Activated CD4-positive, alpha-beta T cell treated with anti-CD3 and anti-CD28 coated beads, Interleukin-2, amount 50 U/mL, for 48 hours (primary cell): ENCODE measurements at regions not wholly inside any gene's neighbourhood (a gene's known extent, or its start where the extent isn't known, plus 50 kb on each side); places are given as distances from the start of the nearest gene placed in this dataset.
"Not testable (repeated sequence)": the region's sequence is repeated elsewhere in the genome, so short reads cannot be mapped to it uniquely, and the experiment has no call there.

Source experiments
- DNase-seq, 2 experiments: peaks; one replicate each; pipeline ENCODE4 v3.0.0-alpha.2; 2020

DNA sequence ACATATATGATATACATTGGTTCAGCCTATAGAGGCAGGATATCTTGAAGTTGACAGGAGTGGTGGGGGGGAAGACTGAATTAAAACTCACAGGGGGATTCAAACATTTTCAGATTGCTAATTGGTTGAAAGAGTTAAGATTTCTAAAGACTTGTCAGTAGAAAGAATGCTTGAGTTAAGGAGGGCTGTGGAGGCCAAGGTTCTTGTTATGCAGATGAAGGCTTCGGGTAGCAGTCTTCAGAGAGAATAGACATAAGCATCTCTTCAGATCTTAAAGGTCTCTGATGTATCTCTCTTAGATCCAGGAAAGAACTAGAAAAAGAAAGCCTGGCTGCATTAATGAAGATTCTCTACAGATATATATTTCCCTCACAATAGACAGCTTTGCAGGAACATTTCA is 209.8 kb upstream of the SEMA3D start:
- DNase-seq: no peak

DNA sequence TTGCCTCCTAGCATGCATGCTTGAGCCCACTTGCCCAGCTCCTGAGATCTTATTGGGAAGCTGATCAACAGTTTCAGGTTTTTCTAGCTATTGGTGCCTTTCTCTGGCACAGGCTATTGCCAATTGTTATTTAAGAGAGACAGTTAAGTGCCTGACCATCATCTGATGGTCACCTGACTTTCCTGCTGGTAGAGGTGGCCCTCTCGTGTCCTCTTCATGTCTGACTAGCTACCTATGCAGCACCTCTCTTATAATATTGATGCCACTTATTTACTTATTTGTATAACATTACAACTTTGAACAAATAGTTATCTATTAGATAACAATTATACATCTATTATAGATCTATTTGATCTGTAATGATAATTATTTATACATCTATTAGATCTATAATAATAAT is 205.9 kb upstream of the SEMA3D start:
- DNase-seq: no peak

DNA sequence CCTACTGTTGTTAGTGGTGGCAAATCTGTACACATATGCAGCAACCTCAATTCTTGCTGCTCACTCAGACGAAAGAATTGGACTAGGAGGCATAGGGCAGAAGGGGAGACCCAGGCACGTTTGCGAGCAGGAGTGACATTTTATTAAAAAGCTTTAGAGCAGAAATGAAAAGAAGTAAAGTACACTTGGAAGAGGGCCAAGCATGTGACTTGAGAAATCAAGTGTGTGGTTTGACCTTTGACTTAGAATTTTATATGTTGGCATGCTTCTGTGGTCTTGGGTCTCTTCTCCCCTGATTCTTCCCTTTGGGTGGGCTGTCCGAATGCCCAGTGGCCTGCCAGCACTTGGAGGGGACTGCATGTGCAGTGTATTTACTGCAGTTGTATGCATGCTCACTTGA is 205.5 kb upstream of the SEMA3D start:
- no peak for DNase-seq

DNA sequence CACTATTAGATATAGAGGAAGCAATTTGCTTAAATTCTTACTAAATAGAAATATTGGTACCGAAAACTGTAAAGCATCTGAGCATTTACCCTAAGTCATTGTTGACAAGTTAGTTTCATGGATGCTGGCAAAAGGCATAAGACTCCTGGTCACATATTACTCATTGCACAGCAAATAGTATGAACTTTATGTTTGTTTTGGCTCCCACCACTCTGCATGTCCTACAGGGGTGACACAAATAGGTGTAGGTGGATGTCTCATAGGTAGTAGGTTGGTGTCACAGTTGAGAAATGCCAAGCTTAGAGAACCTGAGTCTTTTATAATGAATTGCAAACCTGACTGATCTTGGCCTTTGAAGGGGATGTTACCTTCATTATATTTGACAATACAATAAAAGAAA is 199.6 kb upstream of the SEMA3D start:
- no peak for DNase-seq

DNA sequence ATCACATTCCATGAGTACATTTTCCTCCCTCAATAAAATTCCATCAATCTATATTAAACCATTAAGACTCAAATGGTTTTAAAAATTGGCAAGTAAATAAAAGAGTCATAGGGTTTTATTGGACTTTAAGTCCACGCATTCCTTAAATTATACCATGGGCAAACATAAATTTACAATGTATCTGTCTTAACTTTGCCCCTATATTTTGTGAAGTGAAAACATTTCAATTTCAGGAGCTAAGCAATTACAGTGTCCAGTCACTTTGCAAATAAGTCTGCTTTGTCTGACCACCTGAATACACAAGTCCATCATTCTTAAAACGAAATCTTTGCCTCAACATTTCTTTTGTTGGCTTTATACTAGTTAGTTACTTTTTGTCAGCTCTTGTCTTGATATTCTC is 197.5 kb upstream of the SEMA3D start:
- no peak for DNase-seq

DNA sequence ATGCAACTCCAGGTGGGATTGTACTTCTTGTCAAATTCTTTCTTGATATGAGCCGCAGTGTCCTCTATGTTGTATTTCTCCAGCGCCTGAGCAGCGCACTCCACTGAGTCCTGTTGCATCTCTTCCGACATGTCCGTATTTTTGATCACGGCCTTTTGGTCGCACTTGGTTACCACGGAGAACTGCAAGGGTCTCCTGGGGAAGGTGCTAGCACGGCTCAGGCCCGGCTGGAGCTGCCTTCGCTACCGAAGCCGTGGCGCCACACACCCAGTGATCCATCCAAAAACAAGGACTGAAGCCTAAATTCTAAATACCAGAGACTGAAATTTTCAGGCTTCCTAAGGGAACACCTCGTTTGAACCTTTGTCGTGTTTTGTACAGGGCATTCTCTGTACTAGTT is 194.4 kb upstream of the SEMA3D start:
- DNase-seq: no peak

DNA sequence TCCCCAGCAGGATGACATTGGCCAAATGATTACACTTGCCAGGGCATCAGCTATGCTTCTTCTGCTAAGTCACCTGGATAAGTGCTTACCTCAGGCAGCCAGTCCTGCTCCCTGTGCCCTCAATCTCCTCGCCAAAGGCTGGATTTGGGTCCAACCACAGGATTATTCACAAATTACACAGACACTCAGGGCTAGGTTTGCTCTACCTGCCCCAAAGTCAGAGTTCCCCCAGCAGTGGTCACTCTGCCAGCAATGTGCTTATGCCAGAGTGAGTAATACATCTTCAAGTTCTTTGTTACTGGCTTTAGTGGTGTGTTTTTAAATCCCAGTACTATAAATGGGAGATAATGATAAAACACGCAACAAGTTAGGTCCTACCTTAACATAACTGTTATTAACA is 189.7 kb upstream of the SEMA3D start:
- no peak for DNase-seq

DNA sequence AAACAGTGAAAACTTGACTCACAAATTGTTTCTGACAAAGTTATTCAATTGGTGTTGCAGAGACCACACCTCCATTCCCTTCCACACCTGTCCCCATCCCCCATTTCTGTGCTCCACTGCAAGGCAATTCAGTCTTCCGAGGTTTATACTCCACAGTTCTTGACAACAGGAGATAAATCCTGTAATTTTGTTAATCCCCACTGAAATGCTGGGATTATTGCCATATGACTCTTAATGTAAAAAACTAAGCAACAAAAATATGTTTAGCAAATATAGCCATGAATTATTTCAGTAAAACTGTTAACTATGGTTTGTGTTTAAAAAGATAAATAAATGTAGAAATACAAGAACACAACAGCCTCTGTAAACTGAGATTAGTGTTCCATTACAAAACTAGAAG is 170.1 kb upstream of the SEMA3D start:
- no peak for DNase-seq

DNA sequence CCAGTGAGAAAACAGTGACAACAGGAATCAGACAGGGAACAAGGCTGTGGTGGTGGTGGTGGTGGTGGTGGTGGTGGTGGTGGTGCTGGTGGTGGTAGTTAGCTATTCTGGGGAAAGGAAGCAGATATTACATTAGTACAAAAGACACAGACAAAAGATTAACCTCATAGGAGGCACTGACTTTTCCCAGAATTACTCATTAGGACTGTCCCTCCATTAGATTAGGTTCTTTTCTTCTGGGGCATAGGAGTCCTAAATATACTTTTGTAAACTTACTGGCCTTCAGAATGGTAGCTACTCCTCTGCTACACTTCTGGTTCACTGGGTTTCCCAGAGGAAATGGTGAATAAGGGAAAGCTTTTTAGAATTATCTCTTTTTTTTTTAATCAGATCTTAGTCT is 156.6 kb upstream of the SEMA3D start:
- DNase-seq: no peak

DNA sequence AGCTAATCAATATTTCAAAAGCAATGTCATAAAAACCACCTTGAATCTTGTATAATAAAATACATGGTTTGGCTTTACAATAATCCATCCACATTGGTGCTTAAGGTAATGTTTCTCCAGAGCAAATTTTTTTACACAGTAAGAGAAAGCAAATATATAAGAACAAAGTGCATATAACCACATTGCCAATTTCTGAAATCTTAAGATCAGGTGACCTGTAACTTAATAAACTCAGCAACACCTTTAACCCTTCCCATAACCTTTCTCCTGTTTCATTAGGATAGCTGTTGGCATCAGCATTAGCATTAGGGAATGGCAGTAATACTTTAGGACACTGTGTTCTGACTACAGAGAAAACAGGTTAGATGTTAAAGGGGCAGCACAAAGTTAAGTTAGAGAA is 155.9 kb upstream of the SEMA3D start:
- no peak for DNase-seq

DNA sequence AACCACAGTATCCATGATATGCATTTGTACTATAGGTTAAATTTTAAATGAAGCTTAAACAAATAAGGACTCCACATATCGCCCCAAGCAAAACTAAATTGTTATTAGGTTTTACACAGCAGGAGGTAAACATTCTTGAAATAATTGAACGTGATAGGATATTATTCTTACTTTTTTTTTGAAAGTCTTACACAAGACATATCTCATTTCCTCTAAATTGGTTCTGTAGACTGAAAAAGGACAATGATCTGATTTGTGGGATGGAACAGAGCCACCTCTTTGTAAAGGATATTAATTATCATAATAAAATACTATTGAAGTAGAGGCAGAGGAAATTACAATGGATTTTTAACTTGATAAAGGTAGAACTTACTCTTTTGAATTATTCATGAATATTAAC is 155.1 kb upstream of the SEMA3D start:
- DNase-seq: no peak

DNA sequence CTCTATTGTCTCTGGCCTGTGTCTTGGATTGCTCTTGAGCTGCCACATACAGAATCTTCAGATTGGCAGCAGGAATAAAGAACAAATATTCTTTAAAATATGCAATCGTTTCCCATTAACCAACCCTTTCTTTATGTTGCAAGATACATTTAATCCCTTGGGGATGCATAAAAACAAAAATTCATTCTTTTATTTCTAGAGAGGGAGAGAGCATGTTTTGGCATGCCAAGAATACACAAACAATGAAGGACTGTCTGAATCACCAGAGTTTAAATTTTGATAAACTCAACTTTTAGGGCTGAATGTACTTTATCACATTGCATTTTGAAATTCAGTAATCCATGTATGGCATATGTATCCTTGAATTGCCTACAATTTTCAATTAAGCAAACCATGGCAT is 154.3 kb upstream of the SEMA3D start:
- DNase-seq: no peak

DNA sequence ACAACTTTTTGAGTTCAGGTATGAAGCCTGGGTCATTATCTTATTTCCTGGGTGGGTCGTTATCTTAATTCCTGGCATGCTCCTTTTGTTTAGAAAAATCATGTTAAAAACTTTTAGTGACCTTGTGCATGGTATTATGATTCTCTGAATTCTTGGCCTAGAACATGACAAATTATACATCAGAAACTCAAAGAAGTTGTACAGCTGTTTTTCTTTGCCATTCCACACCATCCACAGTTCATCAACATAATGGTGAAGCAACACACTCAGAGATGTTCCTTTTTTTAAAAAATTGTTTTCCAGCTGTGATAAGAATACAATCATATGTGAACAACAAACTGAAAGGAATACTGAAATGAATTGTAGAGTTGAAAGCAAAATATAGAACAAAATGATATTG is 149.2 kb upstream of the SEMA3D start:
- no peak for DNase-seq

DNA sequence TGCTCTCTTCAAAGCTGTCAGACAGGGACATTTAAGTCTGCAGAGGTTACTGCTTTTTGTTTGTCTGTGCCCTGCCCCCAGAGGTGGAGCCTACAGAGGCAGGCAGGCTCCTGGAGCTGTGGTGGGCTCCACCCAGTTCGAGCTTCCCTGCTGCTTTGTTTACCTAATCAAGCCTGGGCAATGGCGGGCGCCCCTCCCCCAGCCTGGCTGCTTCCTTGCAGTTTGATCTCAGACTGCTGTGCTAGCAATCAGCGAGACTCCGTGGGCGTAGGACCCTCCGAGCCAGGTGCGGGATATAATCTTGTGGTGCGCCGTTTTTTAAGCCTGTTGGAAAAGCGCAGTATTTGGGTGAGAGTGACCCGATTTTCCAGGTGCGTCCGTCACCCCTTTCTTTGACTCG is 148.3 kb upstream of the SEMA3D start:
- DNase-seq: not testable (repeated sequence)

DNA sequence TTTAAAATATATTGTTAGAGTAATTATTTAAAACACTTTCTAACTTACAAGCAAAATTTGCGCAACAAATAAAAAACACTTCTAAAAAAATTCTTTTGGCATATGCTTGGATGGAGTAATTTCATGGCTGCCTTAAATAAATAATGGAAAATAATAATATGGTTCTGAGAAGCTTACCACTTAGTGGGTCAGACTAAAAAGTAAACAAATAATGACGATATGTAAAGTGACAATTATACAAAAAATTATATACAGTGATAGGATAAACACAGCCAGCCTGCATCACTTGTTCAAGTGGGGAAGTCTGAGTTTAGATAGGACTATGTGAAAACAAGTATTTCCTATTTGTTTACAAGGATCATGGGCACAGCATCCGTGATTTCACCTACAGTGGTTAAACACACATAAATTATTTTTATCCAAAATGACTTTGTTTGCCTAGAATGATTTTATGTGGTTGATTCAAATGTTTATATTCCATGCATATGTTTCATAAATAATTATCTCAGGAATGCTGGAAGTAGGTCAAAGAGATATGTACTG is 141.7 kb upstream of the SEMA3D start:
- no peak for DNase-seq

DNA sequence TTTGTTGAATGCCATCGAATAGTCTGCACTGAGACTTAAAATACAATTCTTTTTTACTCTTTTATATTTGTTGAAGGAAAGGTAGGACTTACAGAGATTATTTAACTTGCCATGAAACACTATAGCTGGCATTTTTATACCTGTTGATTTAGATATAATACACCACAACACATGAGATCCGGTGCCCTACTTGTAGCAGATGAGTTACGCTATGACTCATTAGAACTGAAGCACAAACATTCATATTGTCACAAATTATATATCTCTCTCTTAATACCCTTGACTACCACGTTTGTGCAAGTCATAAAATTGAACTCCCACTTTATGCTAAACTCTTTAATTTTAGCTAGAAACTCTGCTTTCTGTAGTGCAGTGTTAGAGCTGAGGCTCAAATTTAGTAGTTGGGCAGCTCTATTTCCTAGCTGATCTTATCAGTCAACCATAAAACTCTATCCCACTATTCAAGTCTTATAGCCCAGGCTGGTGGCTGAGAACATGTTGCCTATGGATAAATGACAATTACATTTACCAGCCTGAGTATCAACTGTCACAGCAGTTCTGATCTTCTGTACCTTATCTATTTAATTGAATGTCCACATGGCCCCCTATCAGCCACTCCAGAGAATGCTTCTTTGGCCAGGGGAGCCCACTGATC is 137.4 kb upstream of the SEMA3D start:
- no peak for DNase-seq

DNA sequence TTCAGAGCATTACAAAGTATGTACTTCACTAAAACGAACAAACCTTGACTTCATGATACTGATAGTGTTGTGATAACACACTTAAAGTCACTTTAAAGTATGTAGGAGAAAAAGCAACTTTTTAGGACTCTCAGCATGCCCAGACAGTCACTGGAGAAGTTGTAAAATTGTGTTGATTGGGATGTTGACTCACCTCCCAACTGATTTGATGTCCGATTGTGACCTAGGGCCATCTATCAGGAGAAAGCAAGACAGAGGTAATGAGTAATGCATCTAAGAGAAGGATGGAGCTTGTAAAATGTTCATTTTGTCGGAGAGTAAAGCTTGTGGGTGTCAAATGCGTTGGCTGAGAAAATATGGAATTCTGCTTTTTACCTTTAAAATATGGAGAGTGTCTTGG is 135.4 kb upstream of the SEMA3D start:
- DNase-seq: no peak

DNA sequence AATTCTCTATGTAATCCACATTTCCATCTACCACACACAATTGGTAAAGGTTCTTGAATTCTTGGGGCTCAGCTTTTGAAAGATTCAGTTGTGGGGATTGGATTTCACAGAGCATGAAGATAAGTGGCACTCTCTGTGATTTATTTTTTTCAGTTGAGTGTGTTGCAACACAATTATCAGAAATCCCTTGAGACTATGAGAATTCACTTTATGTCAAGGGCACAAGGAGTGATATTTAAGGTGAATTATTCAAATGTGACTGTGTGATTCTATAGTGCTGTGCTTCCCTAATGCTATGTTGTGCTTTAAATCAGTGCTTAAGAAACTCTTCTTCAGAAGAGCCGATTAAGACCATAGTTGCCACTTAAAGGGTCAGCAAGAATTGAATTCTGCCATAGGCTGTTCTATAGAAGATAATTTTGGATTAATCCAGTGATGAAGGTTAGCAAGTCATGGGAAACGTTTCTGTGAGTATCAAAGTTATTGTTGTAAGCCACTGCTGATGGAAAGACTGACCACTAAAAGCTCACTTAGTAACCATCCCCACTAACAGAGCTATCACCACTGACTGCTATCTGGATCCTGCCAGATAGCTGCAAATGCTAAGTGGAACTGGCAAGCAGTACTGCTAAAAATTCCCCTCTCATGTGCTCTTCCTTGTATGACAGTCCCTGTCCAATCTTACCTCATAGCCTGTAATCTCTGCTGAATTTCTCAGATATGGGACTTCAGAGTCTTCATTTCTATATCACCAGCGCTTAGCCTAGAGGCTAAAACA is 134.0 kb upstream of the SEMA3D start:
- no peak for DNase-seq

DNA sequence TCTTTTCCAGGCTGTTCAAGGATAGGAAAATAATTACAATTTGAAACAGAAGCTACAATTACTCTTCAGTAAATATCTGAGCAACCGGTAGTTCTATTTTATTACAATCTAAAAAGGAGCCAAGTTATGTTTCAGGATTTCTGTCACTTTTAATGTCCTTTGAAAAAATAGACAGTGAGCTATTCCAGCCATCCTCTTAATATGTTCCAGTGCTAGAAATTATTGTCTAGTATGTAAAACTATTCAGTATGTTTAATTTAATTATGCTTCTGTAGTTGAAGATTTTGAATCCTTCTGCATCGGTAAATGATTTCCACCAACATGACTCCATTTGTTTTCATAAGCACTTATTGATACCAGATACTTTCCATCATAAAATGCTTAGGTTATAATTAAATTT is 129.6 kb upstream of the SEMA3D start:
- no peak for DNase-seq

DNA sequence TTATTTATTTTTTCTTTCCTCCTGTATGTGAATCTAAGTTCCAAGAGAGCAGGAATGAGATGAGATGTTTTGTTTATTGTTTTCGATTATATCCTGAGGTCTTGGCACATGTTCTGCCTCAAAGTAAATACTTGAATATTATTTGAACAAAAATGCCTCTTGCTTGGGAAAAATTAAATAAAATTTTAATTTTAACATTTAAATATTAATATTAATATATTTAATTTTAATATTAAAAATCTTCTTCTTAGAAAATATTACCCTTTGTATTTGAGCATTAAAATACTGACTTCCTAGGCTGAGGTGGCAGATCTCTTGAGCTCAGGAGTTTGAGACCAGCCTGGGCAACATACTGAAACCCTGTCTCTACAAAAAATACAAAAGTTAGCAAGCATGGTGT is 123.4 kb upstream of the SEMA3D start:
- DNase-seq: no peak

DNA sequence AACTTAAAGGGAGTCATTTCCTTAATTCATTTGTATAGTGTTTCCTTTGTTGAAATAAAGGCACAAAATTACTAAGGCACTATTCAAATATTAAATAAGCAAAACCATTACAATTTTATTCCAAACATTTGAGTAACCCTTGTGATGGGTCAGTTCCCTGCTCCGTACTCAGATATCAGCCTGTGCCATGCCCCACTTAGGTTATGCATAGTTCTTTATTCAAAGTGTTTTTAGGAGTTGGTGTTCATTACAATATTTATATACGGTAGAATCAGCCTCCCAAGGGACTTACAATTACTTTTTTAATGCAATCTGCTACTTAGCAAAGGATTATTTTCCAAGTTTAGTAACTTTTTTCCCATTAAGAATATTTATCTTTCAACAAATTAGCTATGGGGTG is 119.3 kb upstream of the SEMA3D start:
- no peak for DNase-seq

DNA sequence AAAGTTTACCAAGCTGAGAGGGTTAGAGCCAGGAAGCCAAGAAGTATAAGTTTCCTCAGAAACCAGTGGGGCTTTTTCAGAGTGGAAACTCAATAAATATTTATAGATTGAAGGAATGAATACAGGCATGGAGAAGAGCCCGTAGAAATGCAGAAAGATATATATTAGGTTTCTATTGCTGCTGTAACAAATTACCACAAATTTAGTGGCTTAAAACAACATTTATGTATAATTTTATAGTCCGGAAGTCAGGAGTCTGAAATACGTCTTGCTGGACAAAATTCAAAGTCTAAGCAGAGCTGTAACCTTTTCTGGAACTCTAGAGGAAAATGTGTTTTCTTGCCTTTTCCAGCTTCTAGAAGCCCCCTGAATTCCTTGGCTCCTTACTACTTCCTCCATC is 107.3 kb upstream of the SEMA3D start:
- DNase-seq: no peak

DNA sequence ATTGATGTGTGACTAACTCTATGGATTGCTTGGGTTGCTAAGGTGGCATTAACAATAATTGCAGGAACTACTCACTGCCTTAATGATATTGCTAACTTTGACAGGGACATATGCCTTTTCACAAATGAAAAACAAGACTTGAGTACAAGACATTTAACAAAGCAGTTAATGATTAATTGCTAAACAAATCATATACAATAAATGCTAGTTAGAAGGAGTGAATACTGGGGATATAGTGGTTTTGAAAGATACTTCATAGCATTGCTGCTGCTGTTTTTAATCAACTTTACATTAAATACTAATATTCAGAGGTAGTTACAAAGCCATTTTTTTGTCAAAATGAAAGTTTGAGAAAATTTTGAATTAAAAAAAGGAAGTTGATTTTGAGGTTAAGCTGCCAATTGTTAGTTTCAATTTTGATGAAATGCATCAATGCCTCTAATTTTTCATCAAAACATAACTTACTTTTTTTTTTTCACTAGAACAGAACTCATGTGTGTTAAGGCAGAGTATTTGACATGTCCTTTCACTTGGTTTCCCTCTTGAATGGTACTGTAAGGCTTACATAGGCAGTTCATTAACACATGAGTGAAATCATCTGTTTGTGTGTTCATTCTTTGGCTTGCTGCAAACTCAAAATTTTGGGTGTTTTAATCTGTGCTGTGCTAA is 106.2 kb upstream of the SEMA3D start:
- DNase-seq: no peak

DNA sequence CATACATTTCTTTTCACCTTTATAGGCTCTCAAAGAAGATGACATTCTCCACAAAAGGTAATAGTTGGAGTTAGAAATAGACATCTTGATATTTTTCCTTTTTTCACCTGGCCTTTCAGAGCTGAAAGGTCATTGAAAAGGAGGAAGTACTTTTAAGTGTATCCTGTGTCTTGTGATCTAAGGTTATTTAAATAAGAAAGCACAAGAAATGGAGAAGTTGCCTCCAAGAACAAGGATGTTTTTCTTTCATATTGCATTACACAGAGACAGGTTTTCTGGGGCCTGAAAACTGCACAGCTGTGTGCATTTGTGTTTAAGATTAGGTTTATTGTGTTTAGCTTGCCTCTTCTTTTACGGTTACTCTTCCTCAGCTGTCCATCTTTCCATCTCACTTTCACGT is 103.4 kb upstream of the SEMA3D start:
- no peak for DNase-seq
